ENCODE measurements at regions not wholly inside any gene's neighbourhood (a gene's known extent, or its start where the extent isn't known, plus 50 kb on each side); places are given as distances from the start of the nearest gene placed in this dataset.

DNA sequence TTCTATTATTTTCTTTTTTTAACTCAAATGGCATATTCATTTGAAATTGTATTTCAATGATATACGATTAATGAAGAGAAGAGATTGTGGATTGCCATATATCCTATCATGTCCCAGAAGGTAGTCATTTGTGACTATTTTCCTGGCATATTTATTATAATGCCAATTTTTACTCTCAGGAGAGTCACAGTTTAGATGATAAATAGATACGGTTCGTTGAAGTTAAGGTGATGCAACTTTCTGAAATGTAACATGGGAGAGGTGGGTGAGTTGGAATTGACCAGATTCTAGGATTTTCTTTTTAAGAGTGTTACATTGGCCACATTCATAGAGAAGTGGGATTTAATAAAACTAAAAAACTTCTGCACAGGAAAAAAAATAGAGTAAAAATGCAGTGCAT lies 1138.5 kb downstream of the NCAM2 start:
- TF ChIP-seq CTCF (IDR thresholded peaks at IDR 0.05; ENCODE audit: insufficient read depth, low read depth, low read length) = no peak
- TF ChIP-seq EZH2 (IDR thresholded peaks at IDR 0.05; ENCODE audit: insufficient read depth, low read length) = no peak

Measured in astrocyte (in vitro differentiated cells and primary cell).